ENCODE measurements at regions not wholly inside any gene's neighbourhood (a gene's known extent, or its start where the extent isn't known, plus 50 kb on each side); places are given as distances from the start of the nearest gene placed in this dataset.
A peak's percentile ranks its signal among the peaks of the same experiment; 100 is the strongest.
"Not testable (repeated sequence)": the region's sequence is repeated elsewhere in the genome, so short reads cannot be mapped to it uniquely, and the experiment has no call there.

GRCh38 chr2:82278416-82278815 lies 1973.9 kb upstream of the LRRTM1 start:
- DNase-seq: no peak

GRCh38 chr2:82275599-82275998 lies 1971.0 kb upstream of the LRRTM1 start:
- DNase-seq: no peak

GRCh38 chr2:82268446-82268845 lies 1963.9 kb upstream of the LRRTM1 start:
- DNase-seq: no peak

- DNase-seq: no peak
Observed at GRCh38 chr2:82260521-82260920, 1956.0 kb upstream of the LRRTM1 start.

- no peak for DNase-seq
Observed at GRCh38 chr2:82259551-82259950, 1955.0 kb upstream of the LRRTM1 start.

- no peak for DNase-seq
Observed at GRCh38 chr2:82257796-82258555, 1953.4 kb upstream of the LRRTM1 start.

- no peak for DNase-seq
Observed at GRCh38 chr2:82256983-82257632, 1952.6 kb upstream of the LRRTM1 start.

GRCh38 chr2:82256288-82256687 lies 1951.7 kb upstream of the LRRTM1 start:
- no peak for DNase-seq

- DNase-seq: no peak
Observed at GRCh38 chr2:82254728-82255127, 1950.2 kb upstream of the LRRTM1 start.

GRCh38 chr2:82246220-82246775 lies 1941.7 kb upstream of the LRRTM1 start:
- DNase-seq: no peak

- DNase-seq: no peak
Observed at GRCh38 chr2:82239176-82239575, 1934.6 kb upstream of the LRRTM1 start.

GRCh38 chr2:82237994-82238662 lies 1933.6 kb upstream of the LRRTM1 start:
- no peak for DNase-seq

GRCh38 chr2:82234283-82234874 lies 1929.8 kb upstream of the LRRTM1 start:
- no peak for DNase-seq

GRCh38 chr2:82233806-82234205 lies 1929.3 kb upstream of the LRRTM1 start:
- no peak for DNase-seq

GRCh38 chr2:82230406-82230805 lies 1925.9 kb upstream of the LRRTM1 start:
- DNase-seq: no peak

- DNase-seq: peak; percentile 1
Observed at GRCh38 chr2:82226441-82226840, 1921.9 kb upstream of the LRRTM1 start.

GRCh38 chr2:82224301-82224940 lies 1919.9 kb upstream of the LRRTM1 start:
- DNase-seq: no peak

GRCh38 chr2:82215212-82215611 lies 1910.7 kb upstream of the LRRTM1 start:
- no peak for DNase-seq

- DNase-seq: no peak
Observed at GRCh38 chr2:82199493-82199852, 1894.9 kb upstream of the LRRTM1 start.

- DNase-seq: no peak
Observed at GRCh38 chr2:82198809-82199492, 1894.4 kb upstream of the LRRTM1 start.

GRCh38 chr2:82182270-82182669 lies 1877.7 kb upstream of the LRRTM1 start:
- DNase-seq: no peak

- DNase-seq: not testable (repeated sequence)
Observed at GRCh38 chr2:82175210-82175609, 1870.7 kb upstream of the LRRTM1 start.

Measured in right kidney (tissue), 1 donor.